K562 (cell line): ENCODE measurements at regions not wholly inside any gene's neighbourhood (a gene's known extent, or its start where the extent isn't known, plus 50 kb on each side); places are given as distances from the start of the nearest gene placed in this dataset.
"Not testable (repeated sequence)": the region's sequence is repeated elsewhere in the genome, so short reads cannot be mapped to it uniquely, and the experiment has no call there.

Source experiments
- CTCF ChIP-seq, 3 experiments: IDR thresholded peaks in 2 of 3; conservative IDR thresholded peaks in 1 of 3; 2 replicates each; pipeline ENCODE4 v1.5.1; 2011 to 2012; ENCODE audit warnings: low read length in 3 of 3, mild to moderate bottlenecking in 3 of 3, control low read depth in 2 of 3, improper control_type of control experiment in 1 of 3, inconsistent platforms in 1 of 3, low read depth in 1 of 3, mixed read lengths in 1 of 3, moderate library complexity in 1 of 3; ENCODE audit not compliant: insufficient read depth in 2 of 3
- MYC ChIP-seq, 2 experiments: fragments of 250-450 bp in 1 of 2; sonication (Bioruptor Pico) in 1 of 2; IDR thresholded peaks; 2 replicates each; pipeline versions ENCODE4 v1.5.1 to v1.6.1; 2012 to 2021; ENCODE audit warnings: low read depth in 2 of 2, borderline replicate concordance in 1 of 2, improper control_type of control experiment in 1 of 2, low read length in 1 of 2, mild to moderate bottlenecking in 1 of 2, moderate library complexity in 1 of 2
- ZFP36 ChIP-seq: fragments of 150-350 bp; IDR thresholded peaks from 2 replicates; pipeline ENCODE4 v1.6.1; 2018; ENCODE audit warnings: low read length, low read depth; ENCODE audit not compliant: partially characterized antibody
- ZNF133 ChIP-seq: fragments of 250-450 bp; sonication (Bioruptor Pico); IDR thresholded peaks from 2 replicates; pipeline ENCODE4 v1.4.0; 2020; ENCODE audit warnings: mild to moderate bottlenecking
- TF ChIP-seq, protein P1 (sequence below), 3 experiments: fragments of 200-800 bp in 1 of 3; fragments of 250-450 bp in 1 of 3; fragments of 450-650 bp in 1 of 3; sonication (Bioruptor Pico) in 1 of 3; sonication (Bioruptor generic) in 1 of 3; formaldehyde crosslinking in 1 of 3; IDR thresholded peaks; 2 replicates each; pipeline versions ENCODE4 v1.6.1 to v1.8.0; 2016 to 2022; ENCODE audit warnings: mild to moderate bottlenecking in 2 of 3, missing genetic modification characterization in 2 of 3, missing compliant biosample characterization in 1 of 3, moderate library complexity in 1 of 3

GRCh38 chr1:121086249-121086648, 97.9 kb downstream of the FAM72B start:
- TF ChIP-seq, protein P1, sequence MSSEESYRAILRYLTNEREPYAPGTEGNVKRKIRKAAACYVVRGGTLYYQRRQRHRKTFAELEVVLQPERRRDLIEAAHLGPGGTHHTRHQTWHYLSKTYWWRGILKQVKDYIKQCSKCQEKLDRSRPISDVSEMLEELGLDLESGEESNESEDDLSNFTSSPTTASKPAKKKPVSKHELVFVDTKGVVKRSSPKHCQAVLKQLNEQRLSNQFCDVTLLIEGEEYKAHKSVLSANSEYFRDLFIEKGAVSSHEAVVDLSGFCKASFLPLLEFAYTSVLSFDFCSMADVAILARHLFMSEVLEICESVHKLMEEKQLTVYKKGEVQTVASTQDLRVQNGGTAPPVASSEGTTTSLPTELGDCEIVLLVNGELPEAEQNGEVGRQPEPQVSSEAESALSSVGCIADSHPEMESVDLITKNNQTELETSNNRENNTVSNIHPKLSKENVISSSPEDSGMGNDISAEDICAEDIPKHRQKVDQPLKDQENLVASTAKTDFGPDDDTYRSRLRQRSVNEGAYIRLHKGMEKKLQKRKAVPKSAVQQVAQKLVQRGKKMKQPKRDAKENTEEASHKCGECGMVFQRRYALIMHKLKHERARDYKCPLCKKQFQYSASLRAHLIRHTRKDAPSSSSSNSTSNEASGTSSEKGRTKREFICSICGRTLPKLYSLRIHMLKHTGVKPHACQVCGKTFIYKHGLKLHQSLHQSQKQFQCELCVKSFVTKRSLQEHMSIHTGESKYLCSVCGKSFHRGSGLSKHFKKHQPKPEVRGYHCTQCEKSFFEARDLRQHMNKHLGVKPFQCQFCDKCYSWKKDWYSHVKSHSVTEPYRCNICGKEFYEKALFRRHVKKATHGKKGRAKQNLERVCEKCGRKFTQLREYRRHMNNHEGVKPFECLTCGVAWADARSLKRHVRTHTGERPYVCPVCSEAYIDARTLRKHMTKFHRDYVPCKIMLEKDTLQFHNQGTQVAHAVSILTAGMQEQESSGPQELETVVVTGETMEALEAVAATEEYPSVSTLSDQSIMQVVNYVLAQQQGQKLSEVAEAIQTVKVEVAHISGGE (CRISPR knock-in tag; IDR thresholded peaks at IDR 0.05) = not testable (repeated sequence)
- TF ChIP-seq ZNF133 (CRISPR knock-in tag); MYC (IDR thresholded peaks at IDR 0.05; ENCODE audit: low read depth, low read length); MYC (CRISPR knock-in tag; IDR thresholded peaks at IDR 0.05; ENCODE audit: borderline replicate concordance, low read depth); CTCF (IDR thresholded peaks at IDR 0.05 in 2 of 3, conservative IDR thresholded peaks at IDR 0.05 in 1 of 3; ENCODE audit: insufficient read depth in 2 of 3, low read depth in 1 of 3, low read length in 3 of 3); ZFP36: not testable (repeated sequence)
